Endothelial cell of umbilical vein (primary cell): ENCODE measurements at regions not wholly inside any gene's neighbourhood (a gene's known extent, or its start where the extent isn't known, plus 50 kb on each side); places are given as distances from the start of the nearest gene placed in this dataset.

Experiments
- BruUV-seq: library from RNA; stranded (reverse); fragments of 400-500 nt; replicated peaks from 2 replicates; lab custom pipeline; 2021; lab: Mats Ljungman, UMichigan
- CTCF ChIA-PET: fragments of 300-600, 350-600 bp; sonication (Branson Sonifier 250); formaldehyde crosslinking; loops from one replicate; lab custom pipeline; 2021; ENCODE audit warnings: antibody characterized with exemption, inconsistent platforms; lab: Charles Lee
- POLR2A ChIA-PET: fragments of 300-600, 350-600 bp; sonication (Branson Sonifier 250); formaldehyde crosslinking; loops from one replicate; lab custom pipeline; 2021; ENCODE audit warnings: antibody characterized with exemption, inconsistent platforms; lab: Charles Lee
- DNase-seq: peaks from one replicate; pipeline ENCODE4 v3.0.0-alpha.2; 2011; ENCODE audit warnings: low read depth, low spot score
- FAIRE-seq: peaks from 2 replicates; lab custom pipeline; 2011; peaks lifted over from hg19 to GRCh38; lab: Jason Lieb, UNC
- H2AFZ ChIP-seq: 2 replicates; pipeline ENCODE4 v1.6.0; 2012; ENCODE audit warnings: low read depth, low read length, control low read depth, inconsistent platforms
- H3K27ac ChIP-seq: 2 replicates; pipeline ENCODE4 v1.5.1; 2011; ENCODE audit warnings: low read depth, mild to moderate bottlenecking, control low read depth, low read length, moderate library complexity; ENCODE audit not compliant: insufficient read depth
- H3K27me3 ChIP-seq, 2 experiments: 2 replicates each; pipeline versions ENCODE4 v1.6.0 to v1.6.1; 2011; ENCODE audit warnings: low read length in 2 of 2, mixed read lengths in 1 of 2; ENCODE audit not compliant: control insufficient read depth in 2 of 2, insufficient read depth in 2 of 2
- H3K36me3 ChIP-seq, 2 experiments: 2 replicates in 1 of 2; 3 replicates in 1 of 2; pipeline ENCODE4 v1.5.1; 2011; ENCODE audit warnings: low read length in 2 of 2, mild to moderate bottlenecking in 1 of 2, moderate library complexity in 1 of 2; ENCODE audit not compliant: control insufficient read depth in 2 of 2, insufficient read depth in 2 of 2; ENCODE audit errors: extremely low read depth in 1 of 2
- H3K4me1 ChIP-seq: 3 replicates; pipeline ENCODE4 v1.5.1; 2011; ENCODE audit warnings: mild to moderate bottlenecking, low read length; ENCODE audit not compliant: control insufficient read depth, insufficient read depth; ENCODE audit errors: extremely low read depth
- H3K4me2 ChIP-seq: 2 replicates; pipeline ENCODE4 v1.6.1; 2011; ENCODE audit warnings: low read length, control low read depth, mixed read lengths; ENCODE audit not compliant: insufficient read depth
- H3K4me3 ChIP-seq, 3 experiments: fragments of 200-600 bp in 1 of 3; sonication (generic), shearing (Covaris generic) in 1 of 3; replicated peaks in 1 of 3; 2 replicates each; pipeline ENCODE4 v1.5.1; 2011 to 2016; ENCODE audit warnings: control low read depth in 3 of 3, low read length in 3 of 3, mild to moderate bottlenecking in 2 of 3, inconsistent platforms in 1 of 3, low read depth in 1 of 3, moderate library complexity in 1 of 3; ENCODE audit not compliant: insufficient read depth in 1 of 3
- H3K79me2 ChIP-seq: 2 replicates; pipeline ENCODE4 v1.6.0; 2012; ENCODE audit warnings: low read length, inconsistent platforms; ENCODE audit not compliant: control insufficient read depth, insufficient read depth
- H3K9ac ChIP-seq: replicated peaks from 2 replicates; pipeline ENCODE3; 2011; ENCODE audit warnings: low read length, control low read depth; ENCODE audit not compliant: insufficient read depth; ENCODE audit errors: extremely low read depth
- H3K9me1 ChIP-seq: replicated peaks from 3 replicates; pipeline ENCODE4 v1.6.0; 2011; ENCODE audit warnings: mild to moderate bottlenecking, low read length; ENCODE audit not compliant: control insufficient read depth, insufficient read depth; ENCODE audit errors: extremely low read depth
- H3K9me3 ChIP-seq: replicated peaks from 2 replicates; pipeline ENCODE4 v1.5.1; 2012; ENCODE audit warnings: low read length, inconsistent platforms; ENCODE audit not compliant: control insufficient read depth, insufficient read depth
- H4K20me1 ChIP-seq: replicated peaks from 2 replicates; pipeline ENCODE3; 2011; ENCODE audit warnings: mild to moderate bottlenecking, low read length; ENCODE audit not compliant: control insufficient read depth, insufficient read depth; ENCODE audit errors: extremely low read depth
- EZH2 ChIP-seq: IDR thresholded peaks from 2 replicates; pipeline ENCODE4 v1.6.1; 2012; ENCODE audit warnings: borderline replicate concordance, low read depth, mild to moderate bottlenecking, moderate library complexity, low read length, inconsistent platforms; ENCODE audit not compliant: severe bottlenecking
- FOS ChIP-seq: IDR thresholded peaks from 2 replicates; pipeline ENCODE4 v1.6.1; 2011; ENCODE audit warnings: mild to moderate bottlenecking, low read length, moderate library complexity, borderline replicate concordance; ENCODE audit not compliant: insufficient read depth
- GATA2 ChIP-seq: IDR thresholded peaks from 2 replicates; pipeline ENCODE4 v1.7.0; 2011; ENCODE audit warnings: low read depth, mild to moderate bottlenecking, moderate library complexity, mixed read lengths, low read length; ENCODE audit not compliant: insufficient read length, insufficient read depth
- JUN ChIP-seq: IDR thresholded peaks from 2 replicates; pipeline ENCODE4 v1.6.1; 2011; ENCODE audit warnings: borderline replicate concordance, low read depth; ENCODE audit not compliant: insufficient read length, insufficient read depth
- MYC ChIP-seq: IDR thresholded peaks from one replicate; pipeline ENCODE4 v1.6.1; 2011; ENCODE audit warnings: mild to moderate bottlenecking, low read depth, low read length
- POLR2A ChIP-seq: IDR thresholded peaks from 2 replicates; pipeline ENCODE4 v1.6.1; 2012; ENCODE audit warnings: low read depth, mild to moderate bottlenecking, control low read depth, low read length
- POLR2AphosphoS5 ChIP-seq: IDR thresholded peaks from 2 replicates; pipeline ENCODE4 v1.6.1; 2012; ENCODE audit warnings: low read depth, mild to moderate bottlenecking, control low read depth, low read length, moderate library complexity; ENCODE audit not compliant: insufficient read depth
- dilution Hi-C: fragments of 300-500 bp; cut with MboI; formaldehyde crosslinking; loops from one replicate; pipeline ENCODE4 v1.15.0; 2019; ENCODE audit warnings: low sequenced_read_pairs; ENCODE audit not compliant: extremely low pct_ligation_motif_present
- intact Hi-C: fragments of 100-400 bp; cut with micrococcal nuclease; formaldehyde crosslinking; loops from one replicate; pipeline ENCODE4 v1.10.0; 2022
- TF ChIP-seq, protein P1 (sequence below): IDR thresholded peaks from 2 replicates; pipeline ENCODE4 v1.6.1; 2011; ENCODE audit not compliant: insufficient read depth, insufficient read length
- TF ChIP-seq, protein P2 (sequence below), 2 donors: IDR thresholded peaks; 1 replicate in 1 of 2; 2 replicates in 1 of 2; pipeline ENCODE4 v1.5.1; 2011; ENCODE audit warnings: low read length in 2 of 2, mild to moderate bottlenecking in 2 of 2, moderate library complexity in 2 of 2, control low read depth in 1 of 2, inconsistent platforms in 1 of 2, low read depth in 1 of 2; ENCODE audit not compliant: insufficient read depth in 1 of 2; ENCODE audit errors: extremely low read depth in 1 of 2

- no peaks in the 10 kb centered on the region for H3K4me1 ChIP-seq
- DNase-seq (no peak), FAIRE-seq (no peak)
- H3K27ac ChIP-seq: no peak overlapping the region
- no TSS peak for BruUV-seq
- no peak overlapping the region for H3K9ac ChIP-seq
- no peak for TF ChIP-seq JUN
- H3K9me3 ChIP-seq: no peaks in the 10 kb centered on the region
- dilution Hi-C loops (no loop called here), intact Hi-C loops (no loop called here)
- POLR2A ChIA-PET: no interaction called here
- no peaks in the 10 kb centered on the region for H3K9me1 ChIP-seq
- H3K4me3 ChIP-seq: no peak overlapping the region
- H2AFZ ChIP-seq: no peak overlapping the region
- H3K79me2 ChIP-seq: no peaks in the 10 kb centered on the region
- no peaks in the 10 kb centered on the region for H3K27me3 ChIP-seq
- no peak overlapping the region for H3K4me2 ChIP-seq
- H4K20me1 ChIP-seq: no peaks in the 10 kb centered on the region
- no peaks in the 10 kb centered on the region for H3K36me3 ChIP-seq
- CTCF ChIA-PET: no interaction called here
These were observed 1024.7 kb upstream of the GOT2 start for GRCh38 chr16:59758848-59759247.

- BruUV-seq: no TSS peak
- Histone ChIP-seq H3K27ac (no peak overlapping the region), H3K9me1 (no peaks in the 10 kb centered on the region), H4K20me1 (no peaks in the 10 kb centered on the region), H3K36me3 (no peaks in the 10 kb centered on the region), H2AFZ (no peak overlapping the region), H3K27me3 (no peaks in the 10 kb centered on the region), H3K4me3 (no peak overlapping the region), H3K9me3 (no peaks in the 10 kb centered on the region), H3K4me2 (no peak overlapping the region), H3K4me1 (no peaks in the 10 kb centered on the region), H3K9ac (no peak overlapping the region), H3K79me2 (no peaks in the 10 kb centered on the region)
- no peak for FAIRE-seq
- no peak for DNase-seq
- POLR2A ChIA-PET: no interaction called here
- dilution Hi-C loops (no loop called here), intact Hi-C loops (no loop called here)
- CTCF ChIA-PET: no interaction called here
- TF ChIP-seq, protein P1, sequence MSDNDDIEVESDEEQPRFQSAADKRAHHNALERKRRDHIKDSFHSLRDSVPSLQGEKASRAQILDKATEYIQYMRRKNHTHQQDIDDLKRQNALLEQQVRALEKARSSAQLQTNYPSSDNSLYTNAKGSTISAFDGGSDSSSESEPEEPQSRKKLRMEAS: no peak
- no peak for TF ChIP-seq FOS
- no peak for TF ChIP-seq POLR2A
- TF ChIP-seq, protein P2, sequence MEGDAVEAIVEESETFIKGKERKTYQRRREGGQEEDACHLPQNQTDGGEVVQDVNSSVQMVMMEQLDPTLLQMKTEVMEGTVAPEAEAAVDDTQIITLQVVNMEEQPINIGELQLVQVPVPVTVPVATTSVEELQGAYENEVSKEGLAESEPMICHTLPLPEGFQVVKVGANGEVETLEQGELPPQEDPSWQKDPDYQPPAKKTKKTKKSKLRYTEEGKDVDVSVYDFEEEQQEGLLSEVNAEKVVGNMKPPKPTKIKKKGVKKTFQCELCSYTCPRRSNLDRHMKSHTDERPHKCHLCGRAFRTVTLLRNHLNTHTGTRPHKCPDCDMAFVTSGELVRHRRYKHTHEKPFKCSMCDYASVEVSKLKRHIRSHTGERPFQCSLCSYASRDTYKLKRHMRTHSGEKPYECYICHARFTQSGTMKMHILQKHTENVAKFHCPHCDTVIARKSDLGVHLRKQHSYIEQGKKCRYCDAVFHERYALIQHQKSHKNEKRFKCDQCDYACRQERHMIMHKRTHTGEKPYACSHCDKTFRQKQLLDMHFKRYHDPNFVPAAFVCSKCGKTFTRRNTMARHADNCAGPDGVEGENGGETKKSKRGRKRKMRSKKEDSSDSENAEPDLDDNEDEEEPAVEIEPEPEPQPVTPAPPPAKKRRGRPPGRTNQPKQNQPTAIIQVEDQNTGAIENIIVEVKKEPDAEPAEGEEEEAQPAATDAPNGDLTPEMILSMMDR (IDR thresholded peaks at IDR 0.05; ENCODE audit: extremely low read depth in 1 of 2, insufficient read depth in 1 of 2, low read depth in 1 of 2, low read length in 2 of 2): no peak
- no peak for TF ChIP-seq GATA2
- TF ChIP-seq JUN: no peak
- TF ChIP-seq MYC: no peak
- no peak for TF ChIP-seq EZH2
- no peak for TF ChIP-seq POLR2AphosphoS5
These were observed 1020.7 kb upstream of the GOT2 start for GRCh38 chr16:59754854-59755253.
